ENCODE measurements at regions not wholly inside any gene's neighbourhood (a gene's known extent, or its start where the extent isn't known, plus 50 kb on each side); places are given as distances from the start of the nearest gene placed in this dataset.

DNA sequence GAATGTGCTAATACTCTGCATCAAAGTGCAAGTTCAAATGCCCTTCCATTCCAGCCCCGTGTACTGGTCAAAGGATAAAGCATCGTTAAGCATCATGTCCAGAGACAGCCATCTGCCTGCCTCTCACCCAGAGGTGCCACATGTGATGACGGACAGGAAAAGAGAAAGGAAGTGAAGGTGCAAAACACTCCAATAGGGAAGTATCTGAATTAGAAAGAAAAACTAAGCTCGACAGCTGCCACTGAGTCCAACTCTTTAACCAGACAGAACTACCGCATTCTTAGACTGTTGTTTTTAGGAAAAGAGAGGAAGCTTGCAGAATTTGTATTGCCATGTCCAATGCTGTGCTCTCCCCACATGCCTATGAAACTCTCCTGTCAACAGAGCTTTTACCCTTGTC is 465.0 kb upstream of the SOX5 start:
- H4K91ac ChIP-seq (ENCODE audit: insufficient read depth, low read depth, low read length): no peak overlapping the region; the same call in 1 of the 2 replicates
- peaks cover 6% of the 10 kb centered on the region for H3K9me1 ChIP-seq (ENCODE audit: insufficient read depth, low read length)
- no peaks in the 10 kb centered on the region for H3K27me3 ChIP-seq (ENCODE audit: control insufficient read depth, insufficient read depth, low read length)
- H3K23ac ChIP-seq (ENCODE audit: low read depth, low read length): no peak overlapping the region
- H3K79me1 ChIP-seq (ENCODE audit: low read depth in 1 of 2, low read length in 2 of 2): peaks cover 14 to 16% of the 10 kb centered on the region in 2 experiments; a peak in 3 of 4 replicates
- POLR2A ChIA-PET (ENCODE audit: unreplicated experiment): no interaction called here
- CTCF ChIA-PET: no interaction called here
- no peak for ATAC-seq (ENCODE audit: low read depth)
- in situ Hi-C loops (cut with MboI; ENCODE audit: low sequenced_read_pairs): no loop called here
- H2BK20ac ChIP-seq (ENCODE audit: low read depth, low read length): no peak overlapping the region
- no peak for DNase-seq
- H3K4me2 ChIP-seq (ENCODE audit: low read depth, low read length): peak overlapping the region; percentile 67
- intact Hi-C loops (cut with micrococcal nuclease): no loop called here
- BruUV-seq (replicated peaks): no TSS peak
- H3K4ac ChIP-seq (ENCODE audit: low read depth, low read length): no peak overlapping the region
- H2AK5ac ChIP-seq (ENCODE audit: low read depth, low read length): peak overlapping the region; percentile 56; the same call in 1 of the 2 replicates
- no peak overlapping the region for H3K18ac ChIP-seq (ENCODE audit: low read depth, low read length)
- H2AK9ac ChIP-seq (replicated peaks; ENCODE audit: low read depth, low read length, poor library complexity): no peak overlapping the region
- no CpG with 5 or more reads among the region's 5 CpGs for WGBS, 2 experiments (ENCODE audit: extremely low coverage in 2 of 2, insufficient read length in 1 of 2)
- no peak overlapping the region for H3K27ac ChIP-seq (ENCODE audit: insufficient read depth, low read length)
- H2BK15ac ChIP-seq (ENCODE audit: low read depth, low read length): 0 out of 3 replicates have a peak overlapping the region, but pooled peaks have one; percentile 76
- H3K56ac ChIP-seq (ENCODE audit: extremely low read depth, insufficient read depth, low read length): no peak overlapping the region
- H2BK120ac ChIP-seq (ENCODE audit: low read depth, low read length): no peak overlapping the region
- dilution Hi-C loops (cut with HindIII; ENCODE audit: low sequenced_read_pairs, unreplicated experiment): no loop called here
- H4K5ac ChIP-seq (ENCODE audit: low read depth, low read length): no peak overlapping the region
- 0 out of 2 replicates have a peak, but pooled peaks cover 2% of the 10 kb centered on the region for H3K4me1 ChIP-seq (ENCODE audit: control insufficient read depth, insufficient read depth, low read length)
- H4K20me1 ChIP-seq (ENCODE audit: insufficient read depth, low read length): no peaks in the 10 kb centered on the region; the same call in 1 of the 2 replicates
- no peak overlapping the region for H3K4me3 ChIP-seq (ENCODE audit: insufficient read depth, low read depth, low read length)
- H2BK5ac ChIP-seq (ENCODE audit: low read depth, low read length, poor library complexity, severe bottlenecking): no peak overlapping the region
- peak overlapping the region in 1 of 2 experiments; percentile 50; a peak in 2 of 4 replicates for H4K8ac ChIP-seq (ENCODE audit: low read depth in 2 of 2, low read length in 2 of 2)
- H3K9me3 ChIP-seq (ENCODE audit: control insufficient read depth, insufficient read depth, low read length): no peaks in the 10 kb centered on the region
- peak overlapping the region; percentile 46; the same call in 1 of the 2 replicates for H3K14ac ChIP-seq (replicated peaks; ENCODE audit: low read depth, low read length)
- H3K9ac ChIP-seq (ENCODE audit: low read depth, low read length): no peak overlapping the region
- H3K36me3 ChIP-seq (ENCODE audit: control insufficient read depth, insufficient read depth, low read length): no peaks in the 10 kb centered on the region
- H2AFZ ChIP-seq (replicated peaks; ENCODE audit: low read length, poor library complexity): no peak overlapping the region
- TF ChIP-seq CHD1 (IDR thresholded peaks at IDR 0.05; ENCODE audit: low read depth, low read length) (no peak), CEBPB (IDR thresholded peaks at IDR 0.05; ENCODE audit: low read depth, low read length) (no peak), MXI1 (IDR thresholded peaks at IDR 0.05; ENCODE audit: borderline replicate concordance, low read depth, low read length) (no peak)
- TF ChIP-seq, protein P1, sequence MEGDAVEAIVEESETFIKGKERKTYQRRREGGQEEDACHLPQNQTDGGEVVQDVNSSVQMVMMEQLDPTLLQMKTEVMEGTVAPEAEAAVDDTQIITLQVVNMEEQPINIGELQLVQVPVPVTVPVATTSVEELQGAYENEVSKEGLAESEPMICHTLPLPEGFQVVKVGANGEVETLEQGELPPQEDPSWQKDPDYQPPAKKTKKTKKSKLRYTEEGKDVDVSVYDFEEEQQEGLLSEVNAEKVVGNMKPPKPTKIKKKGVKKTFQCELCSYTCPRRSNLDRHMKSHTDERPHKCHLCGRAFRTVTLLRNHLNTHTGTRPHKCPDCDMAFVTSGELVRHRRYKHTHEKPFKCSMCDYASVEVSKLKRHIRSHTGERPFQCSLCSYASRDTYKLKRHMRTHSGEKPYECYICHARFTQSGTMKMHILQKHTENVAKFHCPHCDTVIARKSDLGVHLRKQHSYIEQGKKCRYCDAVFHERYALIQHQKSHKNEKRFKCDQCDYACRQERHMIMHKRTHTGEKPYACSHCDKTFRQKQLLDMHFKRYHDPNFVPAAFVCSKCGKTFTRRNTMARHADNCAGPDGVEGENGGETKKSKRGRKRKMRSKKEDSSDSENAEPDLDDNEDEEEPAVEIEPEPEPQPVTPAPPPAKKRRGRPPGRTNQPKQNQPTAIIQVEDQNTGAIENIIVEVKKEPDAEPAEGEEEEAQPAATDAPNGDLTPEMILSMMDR (conservative IDR thresholded peaks at IDR 0.05; ENCODE audit: low read depth, low read length): no peak

Measured in IMR-90 (cell line).